ENCODE measurements at regions not wholly inside any gene's neighbourhood (a gene's known extent, or its start where the extent isn't known, plus 50 kb on each side); places are given as distances from the start of the nearest gene placed in this dataset.

DNA sequence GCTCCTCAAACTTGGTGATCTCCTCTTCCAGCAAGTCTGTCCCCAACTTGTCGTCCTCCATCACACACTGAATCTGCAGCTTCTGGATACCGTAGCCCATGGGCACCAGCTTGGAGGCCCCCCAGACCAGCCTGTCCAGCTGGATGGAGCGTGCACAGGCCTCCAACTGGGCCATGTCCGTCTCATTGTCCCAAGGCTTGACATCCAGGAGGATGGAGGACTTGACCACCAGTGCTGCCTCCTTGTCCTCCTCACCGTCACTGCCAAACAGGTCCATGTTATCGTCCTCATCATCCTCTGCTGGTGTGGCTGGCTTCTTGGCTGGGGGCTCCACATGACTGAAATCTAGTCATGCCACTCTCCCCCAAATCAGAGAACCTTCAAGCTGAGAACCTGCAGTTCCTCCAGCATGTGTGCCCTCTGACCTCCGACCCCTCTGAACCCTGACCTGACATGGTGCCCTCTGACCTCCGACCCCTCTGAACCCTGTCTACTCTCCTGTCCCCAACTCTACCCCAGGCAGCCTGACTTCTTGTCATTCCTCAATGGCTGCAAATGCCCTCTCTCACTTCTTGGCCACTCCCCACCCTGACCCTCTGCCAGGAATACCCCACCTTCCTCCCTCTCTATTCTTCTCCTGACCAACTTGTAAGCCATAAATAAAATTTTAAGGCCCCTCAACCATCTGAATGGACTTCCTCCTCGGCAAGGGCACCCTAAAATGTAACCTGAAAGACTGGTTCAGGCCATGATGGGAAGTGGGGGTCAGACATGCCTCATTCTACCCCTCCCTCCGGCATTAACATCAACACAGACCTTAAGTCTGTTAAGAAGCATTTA lies 275.7 kb upstream of the C1orf174 start:
- TF ChIP-seq EP300 (IDR thresholded peaks at IDR 0.05; ENCODE audit: borderline replicate concordance) (no peak), TAF1 (IDR thresholded peaks at IDR 0.05; ENCODE audit: low read depth) (no peak), TEAD4 (IDR thresholded peaks at IDR 0.05) (no peak), FOXM1 (IDR thresholded peaks at IDR 0.05; ENCODE audit: borderline replicate concordance, low read depth) (no peak), TCF12 (IDR thresholded peaks at IDR 0.05; ENCODE audit: low read depth) (no peak), EGR1 (IDR thresholded peaks at IDR 0.05) (no peak), RAD21 (IDR thresholded peaks at IDR 0.05; ENCODE audit: low read depth) (no peak), CREB1 (IDR thresholded peaks at IDR 0.05; ENCODE audit: low read depth) (no peak), YY1 (IDR thresholded peaks at IDR 0.05; ENCODE audit: low read depth) (no peak)
- TF ChIP-seq, protein P1, sequence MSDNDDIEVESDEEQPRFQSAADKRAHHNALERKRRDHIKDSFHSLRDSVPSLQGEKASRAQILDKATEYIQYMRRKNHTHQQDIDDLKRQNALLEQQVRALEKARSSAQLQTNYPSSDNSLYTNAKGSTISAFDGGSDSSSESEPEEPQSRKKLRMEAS (IDR thresholded peaks at IDR 0.05) = no peak
- TF ChIP-seq, protein P2, sequence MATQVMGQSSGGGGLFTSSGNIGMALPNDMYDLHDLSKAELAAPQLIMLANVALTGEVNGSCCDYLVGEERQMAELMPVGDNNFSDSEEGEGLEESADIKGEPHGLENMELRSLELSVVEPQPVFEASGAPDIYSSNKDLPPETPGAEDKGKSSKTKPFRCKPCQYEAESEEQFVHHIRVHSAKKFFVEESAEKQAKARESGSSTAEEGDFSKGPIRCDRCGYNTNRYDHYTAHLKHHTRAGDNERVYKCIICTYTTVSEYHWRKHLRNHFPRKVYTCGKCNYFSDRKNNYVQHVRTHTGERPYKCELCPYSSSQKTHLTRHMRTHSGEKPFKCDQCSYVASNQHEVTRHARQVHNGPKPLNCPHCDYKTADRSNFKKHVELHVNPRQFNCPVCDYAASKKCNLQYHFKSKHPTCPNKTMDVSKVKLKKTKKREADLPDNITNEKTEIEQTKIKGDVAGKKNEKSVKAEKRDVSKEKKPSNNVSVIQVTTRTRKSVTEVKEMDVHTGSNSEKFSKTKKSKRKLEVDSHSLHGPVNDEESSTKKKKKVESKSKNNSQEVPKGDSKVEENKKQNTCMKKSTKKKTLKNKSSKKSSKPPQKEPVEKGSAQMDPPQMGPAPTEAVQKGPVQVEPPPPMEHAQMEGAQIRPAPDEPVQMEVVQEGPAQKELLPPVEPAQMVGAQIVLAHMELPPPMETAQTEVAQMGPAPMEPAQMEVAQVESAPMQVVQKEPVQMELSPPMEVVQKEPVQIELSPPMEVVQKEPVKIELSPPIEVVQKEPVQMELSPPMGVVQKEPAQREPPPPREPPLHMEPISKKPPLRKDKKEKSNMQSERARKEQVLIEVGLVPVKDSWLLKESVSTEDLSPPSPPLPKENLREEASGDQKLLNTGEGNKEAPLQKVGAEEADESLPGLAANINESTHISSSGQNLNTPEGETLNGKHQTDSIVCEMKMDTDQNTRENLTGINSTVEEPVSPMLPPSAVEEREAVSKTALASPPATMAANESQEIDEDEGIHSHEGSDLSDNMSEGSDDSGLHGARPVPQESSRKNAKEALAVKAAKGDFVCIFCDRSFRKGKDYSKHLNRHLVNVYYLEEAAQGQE (IDR thresholded peaks at IDR 0.05; ENCODE audit: low read depth) = no peak

All from Ishikawa (cell line).